Astrocyte of the cerebellum (primary cell): ENCODE measurements at regions not wholly inside any gene's neighbourhood (a gene's known extent, or its start where the extent isn't known, plus 50 kb on each side); places are given as distances from the start of the nearest gene placed in this dataset.

Experiments
- DNase-seq: peaks from one replicate; pipeline ENCODE4 v3.0.0-alpha.2; 2011; ENCODE audit warnings: low read depth
- H3K4me3 ChIP-seq: 2 replicates; pipeline ENCODE4 v1.5.1; 2011; ENCODE audit warnings: mild to moderate bottlenecking, low read depth, low read length, moderate library complexity
- CTCF ChIP-seq: IDR thresholded peaks from 2 replicates; pipeline ENCODE4 v1.5.1; 2012; ENCODE audit warnings: low read length, low read depth, moderate library complexity, mild to moderate bottlenecking; ENCODE audit errors: missing control alignments
- in situ Hi-C: cut with HindIII; loops from 2 replicates; pipeline ENCODE4 v1.10.0; 2017; ENCODE audit warnings: low sequenced_read_pairs

GRCh38 chr22:22749167-22749758 lies 104.8 kb downstream of the GGTLC2 start:
- DNase-seq = no peak
- TF ChIP-seq CTCF = no peak
- H3K4me3 ChIP-seq = no peak overlapping the region
- in situ Hi-C loops = no loop called here

- H3K4me3 ChIP-seq = no peak overlapping the region
- in situ Hi-C loops = no loop called here
- DNase-seq = no peak
- no peak for TF ChIP-seq CTCF
Measured at GRCh38 chr22:22750335-22751042, 106.1 kb downstream of the GGTLC2 start.

- TF ChIP-seq CTCF = no peak
Measured at GRCh38 chr22:22751043-22751603, 106.7 kb downstream of the GGTLC2 start.

GRCh38 chr22:22752199-22752555 lies 107.8 kb downstream of the GGTLC2 start:
- in situ Hi-C loops = no loop called here
- no peak for DNase-seq
- TF ChIP-seq CTCF = no peak
- no peak overlapping the region for H3K4me3 ChIP-seq

More at GRCh38 chr22:22751043-22751603, 106.7 kb downstream of the GGTLC2 start:
- in situ Hi-C loops = no loop called here
- H3K4me3 ChIP-seq = no peak overlapping the region
- no peak for DNase-seq

- no peak for TF ChIP-seq CTCF
- in situ Hi-C loops = no loop called here
- no peak overlapping the region for H3K4me3 ChIP-seq
- no peak for DNase-seq
Measured at GRCh38 chr22:22752556-22753477, 108.4 kb downstream of the GGTLC2 start.

- H3K4me3 ChIP-seq = no peak overlapping the region
- in situ Hi-C loops = no loop called here
- DNase-seq = no peak
- TF ChIP-seq CTCF = peak; percentile 70
Measured at GRCh38 chr22:22753526-22754267, 109.3 kb downstream of the GGTLC2 start.
